Panc1 (cell line): ENCODE measurements at regions not wholly inside any gene's neighbourhood (a gene's known extent, or its start where the extent isn't known, plus 50 kb on each side); places are given as distances from the start of the nearest gene placed in this dataset.

Experiments used
- TCF7L2 ChIP-seq: IDR thresholded peaks from 2 replicates; pipeline ENCODE4 v1.6.1; 2011; ENCODE audit warnings: mild to moderate bottlenecking, low read depth, low read length, inconsistent platforms
- TF ChIP-seq, protein P1 (sequence below): fragments of 450-650 bp; IDR thresholded peaks from 2 replicates; pipeline ENCODE4 v1.5.1; 2017; ENCODE audit warnings: mild to moderate bottlenecking

DNA sequence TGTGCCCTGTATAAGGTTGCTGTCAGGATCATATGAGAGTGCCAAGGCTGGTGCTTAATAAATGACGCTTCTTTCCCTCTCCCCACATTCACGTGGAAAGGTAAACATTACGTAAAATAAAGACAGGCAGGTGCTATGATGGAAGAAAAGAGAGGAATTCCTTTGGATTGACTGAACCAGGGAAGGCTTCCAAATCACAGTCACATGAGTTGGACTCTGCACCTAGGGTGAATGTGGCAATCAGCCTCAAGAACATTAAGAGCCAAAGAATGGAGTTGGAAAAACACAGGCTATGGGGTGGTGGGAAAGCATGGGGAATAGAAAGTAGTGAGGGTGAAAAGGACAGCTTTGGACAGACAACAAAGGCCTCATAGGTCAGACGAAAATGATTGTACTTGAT lies 473.1 kb downstream of the VRK1 start:
- TF ChIP-seq, protein P1, sequence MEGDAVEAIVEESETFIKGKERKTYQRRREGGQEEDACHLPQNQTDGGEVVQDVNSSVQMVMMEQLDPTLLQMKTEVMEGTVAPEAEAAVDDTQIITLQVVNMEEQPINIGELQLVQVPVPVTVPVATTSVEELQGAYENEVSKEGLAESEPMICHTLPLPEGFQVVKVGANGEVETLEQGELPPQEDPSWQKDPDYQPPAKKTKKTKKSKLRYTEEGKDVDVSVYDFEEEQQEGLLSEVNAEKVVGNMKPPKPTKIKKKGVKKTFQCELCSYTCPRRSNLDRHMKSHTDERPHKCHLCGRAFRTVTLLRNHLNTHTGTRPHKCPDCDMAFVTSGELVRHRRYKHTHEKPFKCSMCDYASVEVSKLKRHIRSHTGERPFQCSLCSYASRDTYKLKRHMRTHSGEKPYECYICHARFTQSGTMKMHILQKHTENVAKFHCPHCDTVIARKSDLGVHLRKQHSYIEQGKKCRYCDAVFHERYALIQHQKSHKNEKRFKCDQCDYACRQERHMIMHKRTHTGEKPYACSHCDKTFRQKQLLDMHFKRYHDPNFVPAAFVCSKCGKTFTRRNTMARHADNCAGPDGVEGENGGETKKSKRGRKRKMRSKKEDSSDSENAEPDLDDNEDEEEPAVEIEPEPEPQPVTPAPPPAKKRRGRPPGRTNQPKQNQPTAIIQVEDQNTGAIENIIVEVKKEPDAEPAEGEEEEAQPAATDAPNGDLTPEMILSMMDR = no peak
- TF ChIP-seq TCF7L2 = no peak
